Keratinocyte (primary cell): ENCODE measurements at regions not wholly inside any gene's neighbourhood (a gene's known extent, or its start where the extent isn't known, plus 50 kb on each side); places are given as distances from the start of the nearest gene placed in this dataset.

ENCODE experiments used
- EZH2 ChIP-seq: IDR thresholded peaks from one replicate; pipeline ENCODE4 v1.6.1; 2012; ENCODE audit warnings: inconsistent platforms, mild to moderate bottlenecking, low read length, moderate library complexity
- TF ChIP-seq, protein P1 (sequence below), 3 experiments: IDR thresholded peaks in 1 of 3; conservative IDR thresholded peaks in 1 of 3; optimal IDR thresholded peaks in 1 of 3; 2 replicates in 2 of 3; 3 replicates in 1 of 3; pipeline versions ENCODE3 to v1.5.1; 2011; ENCODE audit warnings: low read length in 3 of 3, mild to moderate bottlenecking in 3 of 3, moderate library complexity in 2 of 3, control low read depth in 1 of 3, inconsistent platforms in 1 of 3; ENCODE audit not compliant: insufficient read depth in 2 of 3; ENCODE audit errors: extremely low read depth in 1 of 3

DNA sequence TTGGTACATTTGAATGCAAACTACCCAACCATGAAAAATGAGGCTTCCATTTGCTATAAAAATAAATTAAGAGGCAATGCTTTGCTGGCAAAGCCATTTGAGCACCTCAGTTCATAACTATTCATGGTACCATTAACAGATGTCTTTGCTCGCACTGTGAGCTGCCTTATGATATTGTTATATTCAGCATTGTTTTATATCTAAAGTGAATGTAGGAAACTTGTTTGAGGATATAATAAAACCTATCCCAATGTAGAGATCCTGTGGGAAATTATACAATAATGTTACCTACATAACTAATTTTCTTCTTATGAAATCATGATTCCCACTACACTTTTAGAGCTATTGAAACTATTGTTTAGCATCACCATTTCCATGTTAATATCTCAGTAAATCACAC, 125.2 kb upstream of the TRAM1L1 start:
- TF ChIP-seq, protein P1, sequence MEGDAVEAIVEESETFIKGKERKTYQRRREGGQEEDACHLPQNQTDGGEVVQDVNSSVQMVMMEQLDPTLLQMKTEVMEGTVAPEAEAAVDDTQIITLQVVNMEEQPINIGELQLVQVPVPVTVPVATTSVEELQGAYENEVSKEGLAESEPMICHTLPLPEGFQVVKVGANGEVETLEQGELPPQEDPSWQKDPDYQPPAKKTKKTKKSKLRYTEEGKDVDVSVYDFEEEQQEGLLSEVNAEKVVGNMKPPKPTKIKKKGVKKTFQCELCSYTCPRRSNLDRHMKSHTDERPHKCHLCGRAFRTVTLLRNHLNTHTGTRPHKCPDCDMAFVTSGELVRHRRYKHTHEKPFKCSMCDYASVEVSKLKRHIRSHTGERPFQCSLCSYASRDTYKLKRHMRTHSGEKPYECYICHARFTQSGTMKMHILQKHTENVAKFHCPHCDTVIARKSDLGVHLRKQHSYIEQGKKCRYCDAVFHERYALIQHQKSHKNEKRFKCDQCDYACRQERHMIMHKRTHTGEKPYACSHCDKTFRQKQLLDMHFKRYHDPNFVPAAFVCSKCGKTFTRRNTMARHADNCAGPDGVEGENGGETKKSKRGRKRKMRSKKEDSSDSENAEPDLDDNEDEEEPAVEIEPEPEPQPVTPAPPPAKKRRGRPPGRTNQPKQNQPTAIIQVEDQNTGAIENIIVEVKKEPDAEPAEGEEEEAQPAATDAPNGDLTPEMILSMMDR (optimal IDR thresholded peaks at IDR 0.05 in 1 of 3, IDR thresholded peaks at IDR 0.05 in 1 of 3, conservative IDR thresholded peaks at IDR 0.05 in 1 of 3; ENCODE audit: extremely low read depth in 1 of 3, insufficient read depth in 2 of 3, low read length in 3 of 3): no peak
- TF ChIP-seq EZH2: no peak
